Peyer's patch (tissue), 4 donors: ENCODE measurements at regions not wholly inside any gene's neighbourhood (a gene's known extent, or its start where the extent isn't known, plus 50 kb on each side); places are given as distances from the start of the nearest gene placed in this dataset.

Experiments
- DNase-seq, 3 donors: peaks; one replicate each; pipeline ENCODE4 v3.0.0-alpha.2; 2017 to 2019
- H3K27ac ChIP-seq, 4 donors: fragments of 200-600 bp; sonication (generic); one replicate each; pipeline ENCODE4 v1.5.1; 2016 to 2019
- H3K27me3 ChIP-seq, 2 donors: fragments of 200-600 bp; sonication (generic); one replicate each; pipeline ENCODE4 v1.5.1; 2019
- H3K36me3 ChIP-seq, 3 donors: fragments of 200-600 bp; sonication (generic); one replicate each; pipeline ENCODE4 v1.5.1; 2016 to 2019
- H3K4me1 ChIP-seq, 4 donors: fragments of 200-600 bp; sonication (generic); one replicate each; pipeline ENCODE4 v1.5.1; 2016 to 2019
- H3K4me3 ChIP-seq, 4 donors: fragments of 200-600 bp; sonication (generic); 1 replicate in 3 of 4; 2 replicates in 1 of 4; pipeline ENCODE4 v1.5.1; 2016 to 2019; ENCODE audit warnings: mild to moderate bottlenecking in 1 of 4
- H3K9me3 ChIP-seq, 4 donors: fragments of 200-600 bp; sonication (generic); one replicate each; pipeline ENCODE4 v1.5.1; 2016 to 2019; ENCODE audit warnings: mild to moderate bottlenecking in 1 of 4
- CTCF ChIP-seq, 6 experiments: fragments of 450-650 bp in 4 of 6; fragments of 200-600 bp in 2 of 6; sonication (generic) in 1 of 6; IDR thresholded peaks; one replicate each; pipeline ENCODE4 v1.5.1; 2017 to 2019; ENCODE audit warnings: antibody characterized with exemption in 6 of 6, mild to moderate bottlenecking in 3 of 6, moderate library complexity in 1 of 6
- POLR2A ChIP-seq, 2 donors: fragments of 450-650 bp; IDR thresholded peaks; one replicate each; pipeline ENCODE4 v1.5.1; 2017; ENCODE audit warnings: antibody characterized with exemption in 2 of 2, mild to moderate bottlenecking in 2 of 2, moderate library complexity in 2 of 2

GRCh38 chr4:161273607-161274006 is 890.2 kb downstream of the FSTL5 start:
- no peaks in the 10 kb centered on the region for H3K36me3 ChIP-seq
- TF ChIP-seq POLR2A (IDR thresholded peaks at IDR 0.05) (no peak), CTCF (IDR thresholded peaks at IDR 0.05) (no peak)
- DNase-seq, result no peak

GRCh38 chr4:161260819-161261218 is 903.0 kb downstream of the FSTL5 start:
- Histone ChIP-seq H3K36me3 (no peaks in the 10 kb centered on the region), H3K4me1 (no peaks in the 10 kb centered on the region), H3K9me3 (peaks cover 0 to 10% (median 0%) of the 10 kb centered on the region in 4 donors), H3K27me3 (no peaks in the 10 kb centered on the region), H3K4me3 (no peak overlapping the region), H3K27ac (no peak overlapping the region)
- TF ChIP-seq POLR2A (IDR thresholded peaks at IDR 0.05) (no peak), CTCF (IDR thresholded peaks at IDR 0.05) (no peak)
- no peak for DNase-seq

More at GRCh38 chr4:161273607-161274006, 890.2 kb downstream of the FSTL5 start:
- Histone ChIP-seq H3K4me1 (no peaks in the 10 kb centered on the region), H3K27me3 (no peaks in the 10 kb centered on the region), H3K9me3 (no peaks in the 10 kb centered on the region), H3K27ac (no peak overlapping the region), H3K4me3 (no peak overlapping the region)

GRCh38 chr4:161256716-161257115 is 907.1 kb downstream of the FSTL5 start:
- TF ChIP-seq CTCF (IDR thresholded peaks at IDR 0.05), result no peak
- no peak for TF ChIP-seq POLR2A (IDR thresholded peaks at IDR 0.05)
- Histone ChIP-seq H3K27ac (no peak overlapping the region), H3K27me3 (no peaks in the 10 kb centered on the region), H3K9me3 (peaks cover 0 to 11% (median 0%) of the 10 kb centered on the region in 4 donors), H3K4me1 (no peaks in the 10 kb centered on the region), H3K4me3 (no peak overlapping the region), H3K36me3 (no peaks in the 10 kb centered on the region)
- DNase-seq, result no peak

- no peak for DNase-seq
- Histone ChIP-seq H3K4me3 (no peak overlapping the region), H3K27ac (no peak overlapping the region), H3K27me3 (no peaks in the 10 kb centered on the region), H3K4me1 (no peaks in the 10 kb centered on the region), H3K9me3 (peaks cover 0 to 11% (median 0%) of the 10 kb centered on the region in 4 donors), H3K36me3 (no peaks in the 10 kb centered on the region)
- TF ChIP-seq CTCF (IDR thresholded peaks at IDR 0.05) (no peak), POLR2A (IDR thresholded peaks at IDR 0.05) (no peak)
Observed at GRCh38 chr4:161256172-161256571, 907.6 kb downstream of the FSTL5 start.

- Histone ChIP-seq H3K4me1 (no peaks in the 10 kb centered on the region), H3K9me3 (peaks cover 0 to 11% (median 0%) of the 10 kb centered on the region in 4 donors), H3K27ac (no peak overlapping the region), H3K4me3 (no peak overlapping the region), H3K27me3 (no peaks in the 10 kb centered on the region), H3K36me3 (no peaks in the 10 kb centered on the region)
- no peak for DNase-seq
- no peak for TF ChIP-seq POLR2A (IDR thresholded peaks at IDR 0.05)
- no peak for TF ChIP-seq CTCF (IDR thresholded peaks at IDR 0.05)
Observed at GRCh38 chr4:161254375-161254774, 909.4 kb downstream of the FSTL5 start.
